ENCODE measurements at regions not wholly inside any gene's neighbourhood (a gene's known extent, or its start where the extent isn't known, plus 50 kb on each side); places are given as distances from the start of the nearest gene placed in this dataset.
"Not testable (repeated sequence)": the region's sequence is repeated elsewhere in the genome, so short reads cannot be mapped to it uniquely, and the experiment has no call there.

- TF ChIP-seq POLR2AphosphoS5 (IDR thresholded peaks at IDR 0.05; ENCODE audit: low read depth, low read length) (no peak), POLR2A (IDR thresholded peaks at IDR 0.05; ENCODE audit: low read depth, low read length) (no peak), TAF1 (IDR thresholded peaks at IDR 0.05; ENCODE audit: borderline replicate concordance, low read depth, low read length) (no peak)
- FAIRE-seq (no peak), DNase-seq (ENCODE audit: insufficient read length) (no peak)
Observed at GRCh38 chr4:55028196-55028595, 97.2 kb downstream of the KDR start.

- FAIRE-seq (no peak), DNase-seq (ENCODE audit: insufficient read length) (no peak)
- no peak for TF ChIP-seq TAF1 (IDR thresholded peaks at IDR 0.05; ENCODE audit: borderline replicate concordance, low read depth, low read length)
- no peak for TF ChIP-seq POLR2AphosphoS5 (IDR thresholded peaks at IDR 0.05; ENCODE audit: low read depth, low read length)
- TF ChIP-seq POLR2A (IDR thresholded peaks at IDR 0.05; ENCODE audit: low read depth, low read length): no peak
Observed at GRCh38 chr4:55027596-55027995, 97.8 kb downstream of the KDR start.

- FAIRE-seq; DNase-seq (ENCODE audit: insufficient read length): not testable (repeated sequence)
Observed at GRCh38 chr4:55025456-55025855, 99.9 kb downstream of the KDR start.

GRCh38 chr4:55023030-55023429, 102.4 kb downstream of the KDR start:
- no peak for FAIRE-seq
- TF ChIP-seq POLR2A (IDR thresholded peaks at IDR 0.05; ENCODE audit: low read depth, low read length) (no peak), POLR2AphosphoS5 (IDR thresholded peaks at IDR 0.05; ENCODE audit: low read depth, low read length) (no peak), TAF1 (IDR thresholded peaks at IDR 0.05; ENCODE audit: borderline replicate concordance, low read depth, low read length) (no peak)
- DNase-seq (ENCODE audit: insufficient read length): no peak

GRCh38 chr4:55021214-55021613, 104.2 kb downstream of the KDR start:
- no peak for TF ChIP-seq POLR2A (IDR thresholded peaks at IDR 0.05; ENCODE audit: low read depth, low read length)
- TF ChIP-seq POLR2AphosphoS5 (IDR thresholded peaks at IDR 0.05; ENCODE audit: low read depth, low read length): no peak
- no peak for TF ChIP-seq TAF1 (IDR thresholded peaks at IDR 0.05; ENCODE audit: borderline replicate concordance, low read depth, low read length)
- FAIRE-seq (no peak), DNase-seq (ENCODE audit: insufficient read length) (no peak)

GRCh38 chr4:55020131-55020530, 105.3 kb downstream of the KDR start:
- FAIRE-seq: no peak
- no peak for DNase-seq (ENCODE audit: insufficient read length)
- no peak for TF ChIP-seq TAF1 (IDR thresholded peaks at IDR 0.05; ENCODE audit: borderline replicate concordance, low read depth, low read length)
- no peak for TF ChIP-seq POLR2AphosphoS5 (IDR thresholded peaks at IDR 0.05; ENCODE audit: low read depth, low read length)
- no peak for TF ChIP-seq POLR2A (IDR thresholded peaks at IDR 0.05; ENCODE audit: low read depth, low read length)

- TF ChIP-seq TAF1 (IDR thresholded peaks at IDR 0.05; ENCODE audit: borderline replicate concordance, low read depth, low read length) (no peak), POLR2A (IDR thresholded peaks at IDR 0.05; ENCODE audit: low read depth, low read length) (no peak), POLR2AphosphoS5 (IDR thresholded peaks at IDR 0.05; ENCODE audit: low read depth, low read length) (no peak)
Observed at GRCh38 chr4:55018978-55019377, 106.4 kb downstream of the KDR start.

GRCh38 chr4:55018521-55018920, 106.9 kb downstream of the KDR start:
- FAIRE-seq: no peak
- no peak for DNase-seq (ENCODE audit: insufficient read length)

More at GRCh38 chr4:55018978-55019377, 106.4 kb downstream of the KDR start:
- no peak for FAIRE-seq
- DNase-seq (ENCODE audit: insufficient read length): no peak

GRCh38 chr4:55017406-55017805, 108.0 kb downstream of the KDR start:
- DNase-seq (ENCODE audit: insufficient read length) (no peak), FAIRE-seq (no peak)
- no peak for TF ChIP-seq POLR2A (IDR thresholded peaks at IDR 0.05; ENCODE audit: low read depth, low read length)
- no peak for TF ChIP-seq POLR2AphosphoS5 (IDR thresholded peaks at IDR 0.05; ENCODE audit: low read depth, low read length)
- no peak for TF ChIP-seq TAF1 (IDR thresholded peaks at IDR 0.05; ENCODE audit: borderline replicate concordance, low read depth, low read length)

More at GRCh38 chr4:55018521-55018920, 106.9 kb downstream of the KDR start:
- TF ChIP-seq TAF1 (IDR thresholded peaks at IDR 0.05; ENCODE audit: borderline replicate concordance, low read depth, low read length) (no peak), POLR2A (IDR thresholded peaks at IDR 0.05; ENCODE audit: low read depth, low read length) (no peak), POLR2AphosphoS5 (IDR thresholded peaks at IDR 0.05; ENCODE audit: low read depth, low read length) (no peak)

- FAIRE-seq (no peak), DNase-seq (ENCODE audit: insufficient read length) (no peak)
- no peak for TF ChIP-seq TAF1 (IDR thresholded peaks at IDR 0.05; ENCODE audit: borderline replicate concordance, low read depth, low read length)
- TF ChIP-seq POLR2AphosphoS5 (IDR thresholded peaks at IDR 0.05; ENCODE audit: low read depth, low read length): no peak
- no peak for TF ChIP-seq POLR2A (IDR thresholded peaks at IDR 0.05; ENCODE audit: low read depth, low read length)
Observed at GRCh38 chr4:55016131-55016530, 109.3 kb downstream of the KDR start.

GRCh38 chr4:55014876-55015275, 110.5 kb downstream of the KDR start:
- TF ChIP-seq TAF1 (IDR thresholded peaks at IDR 0.05; ENCODE audit: borderline replicate concordance, low read depth, low read length) (no peak), POLR2AphosphoS5 (IDR thresholded peaks at IDR 0.05; ENCODE audit: low read depth, low read length) (no peak), POLR2A (IDR thresholded peaks at IDR 0.05; ENCODE audit: low read depth, low read length) (no peak)
- FAIRE-seq (no peak), DNase-seq (ENCODE audit: insufficient read length) (no peak)

GRCh38 chr4:55013431-55013955, 111.9 kb downstream of the KDR start:
- TF ChIP-seq POLR2AphosphoS5 (IDR thresholded peaks at IDR 0.05; ENCODE audit: low read depth, low read length) (no peak), TAF1 (IDR thresholded peaks at IDR 0.05; ENCODE audit: borderline replicate concordance, low read depth, low read length) (no peak), POLR2A (IDR thresholded peaks at IDR 0.05; ENCODE audit: low read depth, low read length) (no peak)
- DNase-seq (ENCODE audit: insufficient read length) (no peak), FAIRE-seq (no peak)
